H9 (cell line): ENCODE measurements at regions not wholly inside any gene's neighbourhood (a gene's known extent, or its start where the extent isn't known, plus 50 kb on each side); places are given as distances from the start of the nearest gene placed in this dataset.

Experiments used
- DNase-seq: peaks from one replicate; pipeline ENCODE4 v3.0.0-alpha.2; 2017
- H2AFZ ChIP-seq: one replicate; pipeline ENCODE4 v1.6.1; 2013; ENCODE audit warnings: mild to moderate bottlenecking, low read length, control low read depth, moderate library complexity
- H2AK5ac ChIP-seq: 2 replicates; pipeline ENCODE4 v1.6.1; 2013; ENCODE audit warnings: low read length, control low read depth, mixed read lengths; ENCODE audit not compliant: insufficient read length
- H2BK120ac ChIP-seq: one replicate; pipeline ENCODE4 v1.6.1; 2013; ENCODE audit warnings: low read depth, mild to moderate bottlenecking, low read length, control low read depth, inconsistent platforms; ENCODE audit not compliant: poor library complexity, severe bottlenecking
- H2BK12ac ChIP-seq: 2 replicates; pipeline ENCODE4 v1.6.1; 2013; ENCODE audit warnings: low read length, control low read depth, mixed read lengths, low read depth; ENCODE audit not compliant: insufficient read length
- H2BK15ac ChIP-seq: 2 replicates; pipeline ENCODE4 v1.6.1; 2013; ENCODE audit warnings: low read depth, low read length, control low read depth
- H2BK20ac ChIP-seq: one replicate; pipeline ENCODE4 v1.6.1; 2013; ENCODE audit warnings: low read depth, mild to moderate bottlenecking, low read length, control low read depth, inconsistent platforms; ENCODE audit not compliant: poor library complexity, severe bottlenecking
- H2BK5ac ChIP-seq: 2 replicates; pipeline ENCODE4 v1.6.1; 2013; ENCODE audit warnings: low read length, control low read depth, mixed read lengths; ENCODE audit not compliant: insufficient read length
- H3K14ac ChIP-seq: 2 replicates; pipeline ENCODE4 v1.6.1; 2013; ENCODE audit warnings: low read length, control low read depth; ENCODE audit not compliant: insufficient read depth
- H3K18ac ChIP-seq: 2 replicates; pipeline ENCODE4 v1.6.1; 2013; ENCODE audit warnings: low read depth, mild to moderate bottlenecking, mixed read lengths, low read length, control low read depth; ENCODE audit not compliant: insufficient read length
- H3K23ac ChIP-seq: 2 replicates; pipeline ENCODE4 v1.6.1; 2013; ENCODE audit warnings: low read length, control low read depth, mixed read lengths, low read depth; ENCODE audit not compliant: insufficient read length
- H3K23me2 ChIP-seq: 2 replicates; pipeline ENCODE4 v1.6.1; 2013; ENCODE audit warnings: low read depth, mild to moderate bottlenecking, mixed read lengths, low read length, control low read depth; ENCODE audit not compliant: insufficient read length, poor library complexity, severe bottlenecking
- H3K27ac ChIP-seq: 2 replicates; pipeline ENCODE4 v1.5.1; 2013; ENCODE audit warnings: low read length, control low read depth, mixed read lengths, low read depth; ENCODE audit not compliant: insufficient read length
- H3K27me3 ChIP-seq: 2 replicates; pipeline ENCODE4 v1.6.1; 2013; ENCODE audit warnings: low read length, control low read depth, inconsistent platforms; ENCODE audit not compliant: insufficient read depth
- H3K4ac ChIP-seq: 2 replicates; pipeline ENCODE4 v1.6.1; 2013; ENCODE audit warnings: low read depth, mild to moderate bottlenecking, control low read depth, inconsistent platforms, low read length, moderate library complexity
- H3K4me1 ChIP-seq: 2 replicates; pipeline ENCODE4 v1.6.1; 2013; ENCODE audit warnings: low read length, control low read depth, inconsistent platforms; ENCODE audit not compliant: insufficient read depth
- H3K4me2 ChIP-seq: 2 replicates; pipeline ENCODE4 v1.6.1; 2013; ENCODE audit warnings: low read length, control low read depth, mixed read lengths; ENCODE audit not compliant: insufficient read length, insufficient read depth
- H3K56ac ChIP-seq: 2 replicates; pipeline ENCODE4 v1.6.1; 2013; ENCODE audit warnings: low read depth, mild to moderate bottlenecking, mixed read lengths, low read length, control low read depth; ENCODE audit not compliant: insufficient read length
- H3K79me1 ChIP-seq: 2 replicates; pipeline ENCODE4 v1.6.1; 2013; ENCODE audit warnings: low read depth, mild to moderate bottlenecking, moderate library complexity, low read length, control low read depth, inconsistent platforms; ENCODE audit not compliant: insufficient read depth, poor library complexity, severe bottlenecking
- H3K79me2 ChIP-seq: 2 replicates; pipeline ENCODE4 v1.6.1; 2013; ENCODE audit warnings: low read length, control low read depth, inconsistent platforms; ENCODE audit not compliant: insufficient read depth
- H3K9ac ChIP-seq: 2 replicates; pipeline ENCODE4 v1.6.1; 2013; ENCODE audit warnings: low read length, control low read depth, mixed read lengths; ENCODE audit not compliant: insufficient read length; ENCODE audit errors: extremely low read depth
- H3K9me3 ChIP-seq: one replicate; pipeline ENCODE4 v1.6.1; 2013; ENCODE audit warnings: low read depth, low read length, inconsistent platforms; ENCODE audit not compliant: control insufficient read depth
- H3T11ph ChIP-seq: one replicate; pipeline ENCODE4 v1.6.1; 2013; ENCODE audit warnings: mild to moderate bottlenecking, low read length, control low read depth, inconsistent platforms
- H4K20me1 ChIP-seq: one replicate; pipeline ENCODE4 v1.6.1; 2013; ENCODE audit not compliant: control insufficient read depth, insufficient read length, insufficient read depth
- H4K5ac ChIP-seq: 2 replicates; pipeline ENCODE4 v1.6.1; 2013; ENCODE audit warnings: low read depth, mild to moderate bottlenecking, mixed read lengths, low read length, control low read depth; ENCODE audit not compliant: insufficient read length
- H4K8ac ChIP-seq: replicated peaks from 2 replicates; pipeline ENCODE4 v1.6.1; 2013; ENCODE audit warnings: low read length, control low read depth, mixed read lengths, low read depth; ENCODE audit not compliant: insufficient read length
- H4K91ac ChIP-seq: 2 replicates; pipeline ENCODE4 v1.6.1; 2013; ENCODE audit warnings: low read depth, mild to moderate bottlenecking, moderate library complexity, mixed read lengths, low read length, control low read depth; ENCODE audit not compliant: insufficient read length
- H3K27ac Mint-ChIP-seq, 3 experiments: 2 replicates in 2 of 3; 3 replicates in 1 of 3; pipeline ENCODE4 v1.8.0; 2020 to 2021; ENCODE audit warnings: mixed read lengths in 3 of 3, mild to moderate bottlenecking in 1 of 3, moderate library complexity in 1 of 3
- H3K27me3 Mint-ChIP-seq: 2 replicates; pipeline ENCODE4 v1.8.0; 2021; ENCODE audit warnings: low read depth, mild to moderate bottlenecking, moderate library complexity, mixed read lengths
- H3K36me3 Mint-ChIP-seq, 3 experiments: 2 replicates in 2 of 3; 3 replicates in 1 of 3; pipeline ENCODE4 v1.8.0; 2020 to 2021; ENCODE audit warnings: low read depth in 3 of 3, mixed read lengths in 3 of 3; ENCODE audit not compliant: insufficient read depth in 1 of 3
- H3K4me1 Mint-ChIP-seq, 2 experiments: 2 replicates each; pipeline ENCODE4 v1.8.0; 2020; ENCODE audit warnings: mixed read lengths in 2 of 2
- H3K4me3 Mint-ChIP-seq, 2 experiments: 2 replicates in 1 of 2; 3 replicates in 1 of 2; pipeline ENCODE4 v1.8.0; 2020 to 2021; ENCODE audit warnings: mild to moderate bottlenecking in 2 of 2, mixed read lengths in 2 of 2, moderate library complexity in 1 of 2
- H3K9me3 Mint-ChIP-seq, 2 experiments: 2 replicates in 1 of 2; 3 replicates in 1 of 2; pipeline ENCODE4 v1.8.0; 2020; ENCODE audit warnings: mild to moderate bottlenecking in 2 of 2, mixed read lengths in 2 of 2, moderate library complexity in 1 of 2
- WGBS: extraction: QIAGEN DNeasy Blood & Tissue Kit; methylation state at CpG from one replicate; pipeline ENCODE4 v1.1.7; 2013; ENCODE audit warnings: missing lambda C conversion rate, low lambda C conversion rate, mixed read lengths; ENCODE audit not compliant: insufficient read length; ENCODE audit errors: extremely low coverage; 5-methylcytosine and 5-hydroxymethylcytosine counted together
- TF ChIP-seq, protein P1 (sequence below): fragments of 200-600 bp; sonication (generic); conservative IDR thresholded peaks from 3 replicates; pipeline ENCODE4 v1.8.0; 2021; ENCODE audit warnings: antibody characterized with exemption, mild to moderate bottlenecking

DNA sequence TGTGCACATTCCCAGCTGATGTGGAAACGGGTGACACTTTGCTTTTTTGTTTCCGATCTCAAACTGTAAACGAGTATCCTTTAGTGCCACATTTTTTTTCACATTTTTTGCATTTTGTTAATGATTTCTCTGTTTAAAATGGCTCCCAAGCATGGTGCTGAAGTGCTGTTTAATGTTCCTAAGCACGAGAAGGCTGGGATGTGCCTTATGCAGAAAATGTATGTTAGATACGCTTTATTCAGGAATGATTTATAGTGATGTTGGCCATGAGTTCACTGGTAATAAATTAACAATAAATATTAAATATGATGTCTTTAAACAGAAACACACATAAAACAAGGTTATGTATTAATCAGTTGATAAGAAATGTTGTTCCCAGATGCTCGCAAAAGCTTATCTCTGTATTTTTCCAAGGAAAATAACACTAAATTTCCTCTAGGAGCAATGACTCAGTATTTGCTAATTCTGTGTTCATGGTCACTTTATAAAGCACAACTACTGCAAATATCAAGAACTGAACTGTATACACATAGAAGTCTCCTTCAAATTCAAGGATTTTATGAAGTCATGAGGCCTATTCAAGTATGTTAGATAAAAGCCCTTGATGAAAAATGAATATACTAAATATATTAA, 305.9 kb upstream of the SMIM30 start:
- Histone ChIP-seq H2BK20ac (no peak overlapping the region), H3K4me1 (no peaks in the 10 kb centered on the region), H3K14ac (no peak overlapping the region), H3K23me2 (no peaks in the 10 kb centered on the region), H3K79me1 (no peaks in the 10 kb centered on the region), H2BK12ac (no peak overlapping the region), H4K20me1 (no peaks in the 10 kb centered on the region), H2BK5ac (no peak overlapping the region), H2AK5ac (no peak overlapping the region), H3K23ac (no peak overlapping the region), H2BK120ac (no peak overlapping the region), H2AFZ (no peak overlapping the region), H2BK15ac (no peak overlapping the region), H3K9me3 (no peaks in the 10 kb centered on the region), H3K27ac (no peak overlapping the region), H4K8ac (no peak overlapping the region), H4K91ac (no peak overlapping the region), H3K4me2 (no peak overlapping the region), H3T11ph (no peak overlapping the region), H3K56ac (no peak overlapping the region), H4K5ac (no peak overlapping the region), H3K79me2 (no peaks in the 10 kb centered on the region), H3K4ac (no peak overlapping the region), H3K9ac (no peak overlapping the region), H3K18ac (no peak overlapping the region), H3K27me3 (no peaks in the 10 kb centered on the region)
- WGBS = no CpG with 5 or more reads among the region's 6 CpGs
- DNase-seq = no peak
- Mint-ChIP-seq H3K4me1 (peaks cover 3 to 4% of the 10 kb centered on the region in 2 experiments; a peak in 3 of 4 replicates), H3K4me3 (no peak overlapping the region), H3K36me3 (no peaks in the 10 kb centered on the region), H3K27ac (no peak overlapping the region), H3K27me3 (peaks cover 2% of the 10 kb centered on the region; the same call in 1 of the 2 replicates), H3K9me3 (no peaks in the 10 kb centered on the region; a peak in 1 of 5 replicates)
- TF ChIP-seq, protein P1, sequence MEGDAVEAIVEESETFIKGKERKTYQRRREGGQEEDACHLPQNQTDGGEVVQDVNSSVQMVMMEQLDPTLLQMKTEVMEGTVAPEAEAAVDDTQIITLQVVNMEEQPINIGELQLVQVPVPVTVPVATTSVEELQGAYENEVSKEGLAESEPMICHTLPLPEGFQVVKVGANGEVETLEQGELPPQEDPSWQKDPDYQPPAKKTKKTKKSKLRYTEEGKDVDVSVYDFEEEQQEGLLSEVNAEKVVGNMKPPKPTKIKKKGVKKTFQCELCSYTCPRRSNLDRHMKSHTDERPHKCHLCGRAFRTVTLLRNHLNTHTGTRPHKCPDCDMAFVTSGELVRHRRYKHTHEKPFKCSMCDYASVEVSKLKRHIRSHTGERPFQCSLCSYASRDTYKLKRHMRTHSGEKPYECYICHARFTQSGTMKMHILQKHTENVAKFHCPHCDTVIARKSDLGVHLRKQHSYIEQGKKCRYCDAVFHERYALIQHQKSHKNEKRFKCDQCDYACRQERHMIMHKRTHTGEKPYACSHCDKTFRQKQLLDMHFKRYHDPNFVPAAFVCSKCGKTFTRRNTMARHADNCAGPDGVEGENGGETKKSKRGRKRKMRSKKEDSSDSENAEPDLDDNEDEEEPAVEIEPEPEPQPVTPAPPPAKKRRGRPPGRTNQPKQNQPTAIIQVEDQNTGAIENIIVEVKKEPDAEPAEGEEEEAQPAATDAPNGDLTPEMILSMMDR = no peak
